GM06990 (cell line): ENCODE measurements at regions not wholly inside any gene's neighbourhood (a gene's known extent, or its start where the extent isn't known, plus 50 kb on each side); places are given as distances from the start of the nearest gene placed in this dataset.

ENCODE experiments used
- DNase-seq: peaks from one replicate; pipeline ENCODE4 v3.0.0-alpha.2; 2011; ENCODE audit not compliant: insufficient read length; ENCODE audit errors: extremely low read depth
- H3K27me3 ChIP-seq: replicated peaks from 2 replicates; pipeline ENCODE4 v1.6.0; 2011; ENCODE audit warnings: low read length; ENCODE audit not compliant: control insufficient read depth, insufficient read depth
- H3K36me3 ChIP-seq: 2 replicates; pipeline ENCODE4 v1.5.1; 2011; ENCODE audit warnings: low read length; ENCODE audit not compliant: control insufficient read depth, insufficient read depth
- H3K4me3 ChIP-seq: replicated peaks from 2 replicates; pipeline ENCODE4 v1.5.1; 2011; ENCODE audit warnings: low read depth, mild to moderate bottlenecking, control low read depth, low read length
- TF ChIP-seq, protein P1 (sequence below): IDR thresholded peaks from 2 replicates; pipeline ENCODE4 v1.5.1; 2011; ENCODE audit warnings: low read length, control low read depth, mild to moderate bottlenecking, inconsistent platforms; ENCODE audit not compliant: insufficient read depth, poor library complexity, severe bottlenecking

DNA sequence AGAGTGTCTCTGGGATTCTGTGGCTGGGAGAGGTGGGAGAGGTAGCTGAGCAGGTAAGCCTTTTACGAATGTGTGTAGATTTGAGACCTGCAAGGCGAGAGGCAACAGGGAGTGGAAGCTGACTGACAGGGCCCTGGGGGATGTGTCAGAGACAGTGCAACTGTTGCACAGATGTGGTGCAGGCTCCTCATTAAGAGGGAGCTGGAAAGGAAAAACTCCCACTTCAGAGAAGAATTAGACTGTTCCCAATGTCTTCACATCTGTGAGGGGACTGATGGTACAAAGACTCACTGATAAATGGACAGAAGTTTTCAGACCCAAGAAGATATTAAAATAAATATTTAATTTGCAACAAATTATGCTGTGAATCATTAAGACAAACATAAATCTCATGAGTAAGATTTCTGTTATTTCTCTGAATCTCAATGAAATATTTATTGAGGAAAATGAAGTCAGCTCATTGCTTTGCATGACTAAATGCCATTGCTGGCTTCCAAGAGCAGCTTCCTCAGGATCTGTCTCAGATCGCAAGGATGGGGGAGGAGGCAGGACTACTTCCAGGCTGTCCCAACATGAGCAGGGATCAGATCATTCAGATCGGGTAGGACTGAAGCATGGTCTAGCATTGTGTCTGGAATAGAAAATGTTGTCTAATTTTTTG lies 127.3 kb upstream of the ROPN1 start:
- H3K27me3 ChIP-seq, result no peaks in the 10 kb centered on the region; the same call in none of the 2 replicates
- DNase-seq, result no peak
- TF ChIP-seq, protein P1, sequence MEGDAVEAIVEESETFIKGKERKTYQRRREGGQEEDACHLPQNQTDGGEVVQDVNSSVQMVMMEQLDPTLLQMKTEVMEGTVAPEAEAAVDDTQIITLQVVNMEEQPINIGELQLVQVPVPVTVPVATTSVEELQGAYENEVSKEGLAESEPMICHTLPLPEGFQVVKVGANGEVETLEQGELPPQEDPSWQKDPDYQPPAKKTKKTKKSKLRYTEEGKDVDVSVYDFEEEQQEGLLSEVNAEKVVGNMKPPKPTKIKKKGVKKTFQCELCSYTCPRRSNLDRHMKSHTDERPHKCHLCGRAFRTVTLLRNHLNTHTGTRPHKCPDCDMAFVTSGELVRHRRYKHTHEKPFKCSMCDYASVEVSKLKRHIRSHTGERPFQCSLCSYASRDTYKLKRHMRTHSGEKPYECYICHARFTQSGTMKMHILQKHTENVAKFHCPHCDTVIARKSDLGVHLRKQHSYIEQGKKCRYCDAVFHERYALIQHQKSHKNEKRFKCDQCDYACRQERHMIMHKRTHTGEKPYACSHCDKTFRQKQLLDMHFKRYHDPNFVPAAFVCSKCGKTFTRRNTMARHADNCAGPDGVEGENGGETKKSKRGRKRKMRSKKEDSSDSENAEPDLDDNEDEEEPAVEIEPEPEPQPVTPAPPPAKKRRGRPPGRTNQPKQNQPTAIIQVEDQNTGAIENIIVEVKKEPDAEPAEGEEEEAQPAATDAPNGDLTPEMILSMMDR, result no peak
- no peak overlapping the region for H3K4me3 ChIP-seq
- H3K36me3 ChIP-seq, result no peaks in the 10 kb centered on the region

DNA sequence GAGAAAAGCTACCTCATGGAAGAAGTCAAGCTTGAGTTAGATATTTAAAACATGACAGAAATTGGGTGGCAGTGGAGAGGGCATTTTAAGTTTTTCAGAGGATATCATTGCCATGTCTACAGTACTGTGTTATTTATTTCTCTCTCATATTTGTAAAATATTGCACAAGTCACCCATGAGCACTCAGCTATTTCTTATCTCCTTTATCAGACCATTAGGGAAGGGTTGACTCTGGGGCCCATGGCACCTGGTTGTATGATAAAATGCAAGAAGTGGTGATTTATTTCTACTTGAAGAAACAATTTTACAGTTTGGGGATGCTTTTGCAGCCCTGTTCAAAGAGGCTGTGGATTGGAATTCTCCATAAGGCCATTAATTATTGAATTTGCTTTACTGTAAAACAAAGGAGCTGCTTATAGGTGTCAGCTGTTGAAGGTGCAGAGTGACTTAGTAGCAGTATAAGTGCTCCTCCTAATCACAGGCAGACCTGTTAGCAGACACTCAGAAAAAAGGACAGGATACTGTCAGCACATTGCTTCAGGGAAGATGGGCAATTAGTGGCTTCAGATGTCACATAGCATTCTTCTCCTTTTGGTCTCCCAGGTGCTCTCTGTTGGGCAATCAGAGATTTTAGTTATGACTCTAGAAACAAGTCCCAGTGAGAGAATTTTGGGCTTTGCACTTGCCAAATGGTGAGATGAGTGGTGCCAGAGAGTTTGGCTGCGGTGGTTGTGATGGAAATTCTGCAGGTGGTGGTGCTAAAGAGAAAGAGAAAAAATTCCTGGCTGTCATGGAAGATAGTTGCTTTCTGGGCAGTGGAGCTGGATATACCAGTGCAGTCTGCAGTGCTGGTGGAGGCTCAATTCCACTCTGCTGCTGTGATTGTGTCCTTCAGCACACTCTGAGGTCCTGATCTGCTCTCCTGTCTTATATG lies 129.7 kb upstream of the ROPN1 start:
- DNase-seq, result no peak
- Histone ChIP-seq H3K4me3 (no peak overlapping the region), H3K27me3 (no peaks in the 10 kb centered on the region; the same call in none of the 2 replicates), H3K36me3 (no peaks in the 10 kb centered on the region)
- TF ChIP-seq, protein P1, result no peak

DNA sequence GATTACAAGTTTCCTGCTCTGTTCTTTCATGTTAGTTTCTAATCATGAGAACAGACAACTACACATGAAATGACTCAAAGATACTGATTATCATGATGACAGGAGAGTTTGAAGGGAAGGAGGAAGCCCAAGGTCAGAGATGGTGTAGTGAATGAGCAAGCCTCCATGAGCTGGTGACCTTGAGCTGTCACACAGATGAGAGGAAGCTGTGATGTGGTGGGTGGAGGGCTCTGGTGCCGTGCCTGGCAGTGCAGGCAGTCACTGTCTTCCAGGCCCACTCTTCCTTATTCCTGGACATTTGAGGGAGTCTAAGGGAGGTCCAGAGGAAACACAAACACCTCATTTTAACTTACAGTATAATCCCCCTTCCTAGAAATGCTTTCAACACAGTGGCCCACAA lies 133.4 kb upstream of the ROPN1 start:
- Histone ChIP-seq H3K27me3 (peaks cover 1% of the 10 kb centered on the region), H3K36me3 (no peaks in the 10 kb centered on the region), H3K4me3 (no peak overlapping the region)
- TF ChIP-seq, protein P1, result no peak
- DNase-seq, result no peak

DNA sequence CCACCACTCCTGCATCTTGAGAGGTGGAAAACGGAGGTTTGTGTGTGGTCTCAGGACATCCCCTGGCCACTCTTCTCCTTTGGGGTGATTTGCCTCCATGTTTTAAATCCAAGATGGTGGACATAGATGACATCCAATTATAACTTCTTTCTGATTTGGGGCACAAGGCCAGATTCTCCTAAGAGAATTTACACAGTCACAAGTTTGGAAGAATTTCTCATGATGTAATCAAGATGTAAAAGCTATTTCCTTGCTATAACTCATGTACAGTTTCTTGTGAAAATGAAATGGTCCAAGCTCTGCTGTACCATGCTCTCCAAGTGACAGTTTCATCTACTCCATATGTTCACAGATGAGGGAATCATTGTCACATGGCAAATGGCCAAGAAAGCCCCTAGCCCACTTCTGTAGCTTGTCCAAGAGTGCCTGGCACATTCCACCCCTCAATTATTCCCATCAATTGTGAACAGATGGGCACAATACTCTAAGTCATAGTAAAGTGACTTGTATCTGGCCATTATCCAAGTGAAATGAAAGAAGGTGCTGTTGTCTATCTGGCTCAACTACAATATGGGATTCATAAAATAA lies 134.6 kb upstream of the ROPN1 start:
- Histone ChIP-seq H3K4me3 (no peak overlapping the region), H3K36me3 (no peaks in the 10 kb centered on the region), H3K27me3 (peaks cover 1% of the 10 kb centered on the region)
- TF ChIP-seq, protein P1, result no peak
- DNase-seq, result no peak

DNA sequence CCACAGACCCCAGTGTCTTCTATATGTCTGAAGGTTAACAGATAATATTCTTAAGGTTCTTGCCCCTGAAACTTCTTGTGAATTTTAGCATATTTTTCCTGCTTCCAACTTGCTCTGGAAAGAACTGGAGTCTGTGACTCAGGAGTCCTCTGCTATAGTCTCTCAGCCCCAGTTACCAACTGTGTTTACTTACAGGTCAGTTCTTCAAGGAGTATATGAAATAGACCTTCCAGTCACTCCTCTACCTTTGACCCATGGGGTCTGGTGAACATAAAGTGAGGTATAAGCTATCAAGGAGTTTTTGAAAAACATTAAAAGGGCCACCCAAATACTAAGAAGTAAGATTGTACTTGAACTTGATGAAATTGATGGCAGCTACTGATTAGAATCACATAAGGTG lies 139.2 kb upstream of the ROPN1 start:
- peaks cover 1% of the 10 kb centered on the region for H3K27me3 ChIP-seq
- no peak for DNase-seq
- TF ChIP-seq, protein P1, result no peak
- H3K36me3 ChIP-seq, result no peaks in the 10 kb centered on the region
- no peak overlapping the region for H3K4me3 ChIP-seq
